ENCODE measurements at regions not wholly inside any gene's neighbourhood (a gene's known extent, or its start where the extent isn't known, plus 50 kb on each side); places are given as distances from the start of the nearest gene placed in this dataset.

DNA sequence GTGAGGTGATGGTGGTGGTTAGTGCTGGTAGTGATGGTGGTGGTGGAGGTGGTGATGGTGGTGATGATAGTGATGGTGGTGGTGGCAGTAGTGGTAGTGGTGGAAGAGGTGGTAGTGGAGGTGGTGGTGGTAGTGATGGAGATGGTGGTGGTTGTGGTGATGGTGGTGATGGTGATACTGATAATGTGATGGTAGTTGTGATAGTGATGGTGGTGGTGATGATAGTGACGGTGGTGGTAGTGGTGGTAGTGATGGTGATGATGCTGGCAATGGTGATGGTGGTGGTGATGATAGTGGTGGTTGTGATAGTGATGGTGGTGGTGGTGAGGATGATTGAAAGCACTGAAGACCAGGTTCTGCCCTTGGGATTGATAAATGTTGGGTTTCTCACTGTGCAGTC, 85.2 kb upstream of the SLC1A3 start:
- Histone ChIP-seq H3K9me3 (no peaks in the 10 kb centered on the region), H3K4me1 (no peaks in the 10 kb centered on the region), H3K27me3 (no peaks in the 10 kb centered on the region), H3K36me3 (no peaks in the 10 kb centered on the region), H3K4me3 (ENCODE audit: low read depth, low read length) (no peak overlapping the region)
- no peak for DNase-seq
- TF ChIP-seq, protein P1, sequence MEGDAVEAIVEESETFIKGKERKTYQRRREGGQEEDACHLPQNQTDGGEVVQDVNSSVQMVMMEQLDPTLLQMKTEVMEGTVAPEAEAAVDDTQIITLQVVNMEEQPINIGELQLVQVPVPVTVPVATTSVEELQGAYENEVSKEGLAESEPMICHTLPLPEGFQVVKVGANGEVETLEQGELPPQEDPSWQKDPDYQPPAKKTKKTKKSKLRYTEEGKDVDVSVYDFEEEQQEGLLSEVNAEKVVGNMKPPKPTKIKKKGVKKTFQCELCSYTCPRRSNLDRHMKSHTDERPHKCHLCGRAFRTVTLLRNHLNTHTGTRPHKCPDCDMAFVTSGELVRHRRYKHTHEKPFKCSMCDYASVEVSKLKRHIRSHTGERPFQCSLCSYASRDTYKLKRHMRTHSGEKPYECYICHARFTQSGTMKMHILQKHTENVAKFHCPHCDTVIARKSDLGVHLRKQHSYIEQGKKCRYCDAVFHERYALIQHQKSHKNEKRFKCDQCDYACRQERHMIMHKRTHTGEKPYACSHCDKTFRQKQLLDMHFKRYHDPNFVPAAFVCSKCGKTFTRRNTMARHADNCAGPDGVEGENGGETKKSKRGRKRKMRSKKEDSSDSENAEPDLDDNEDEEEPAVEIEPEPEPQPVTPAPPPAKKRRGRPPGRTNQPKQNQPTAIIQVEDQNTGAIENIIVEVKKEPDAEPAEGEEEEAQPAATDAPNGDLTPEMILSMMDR (IDR thresholded peaks at IDR 0.05; ENCODE audit: low read depth, low read length) = no peak

DNA sequence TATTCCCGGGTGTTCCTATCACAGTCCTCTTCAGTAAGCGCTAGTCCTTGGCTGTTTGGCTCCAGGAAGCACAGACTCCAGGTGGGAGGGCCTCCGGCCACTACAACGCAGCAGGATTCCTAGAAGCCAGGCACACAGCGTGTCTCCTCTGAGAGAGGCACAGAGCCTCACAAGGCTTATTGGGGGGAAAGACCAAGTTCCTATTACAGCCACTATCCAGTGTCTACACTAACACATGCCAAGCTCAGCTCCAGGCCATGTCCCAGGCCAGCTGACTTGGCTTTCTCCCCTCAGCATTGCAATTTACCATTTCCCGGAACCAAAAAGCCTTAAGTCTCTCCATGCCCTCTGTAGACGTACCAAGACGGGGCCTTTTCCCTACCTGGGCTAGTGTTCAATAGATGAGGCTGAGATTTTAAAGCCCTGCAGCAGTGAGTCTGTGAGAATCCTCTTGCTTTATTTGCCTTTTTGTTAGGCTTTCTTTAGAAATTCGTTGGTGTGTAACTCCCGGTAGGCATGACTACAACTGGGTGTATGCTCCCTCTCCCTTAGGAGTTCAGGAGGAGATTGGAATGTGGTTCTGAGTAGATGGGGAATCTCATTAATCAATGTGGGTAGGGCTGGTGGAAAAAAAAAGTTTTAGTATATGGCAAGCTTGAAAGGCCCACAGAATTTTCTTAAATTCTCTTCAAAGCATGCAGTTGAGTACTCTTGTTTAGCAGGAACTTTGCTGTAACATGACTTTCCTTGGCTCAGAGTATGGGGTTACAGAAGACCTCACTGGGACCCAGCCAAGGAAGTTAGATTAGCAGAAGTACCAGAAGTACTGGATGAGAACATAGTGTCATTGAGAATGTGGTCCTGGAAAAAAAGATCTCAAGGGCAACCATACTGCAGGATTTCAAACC, 84.3 kb upstream of the SLC1A3 start:
- TF ChIP-seq, protein P1 (IDR thresholded peaks at IDR 0.05; ENCODE audit: low read depth, low read length) = no peak
- DNase-seq = no peak
- no peaks in the 10 kb centered on the region for H3K9me3 ChIP-seq

DNA sequence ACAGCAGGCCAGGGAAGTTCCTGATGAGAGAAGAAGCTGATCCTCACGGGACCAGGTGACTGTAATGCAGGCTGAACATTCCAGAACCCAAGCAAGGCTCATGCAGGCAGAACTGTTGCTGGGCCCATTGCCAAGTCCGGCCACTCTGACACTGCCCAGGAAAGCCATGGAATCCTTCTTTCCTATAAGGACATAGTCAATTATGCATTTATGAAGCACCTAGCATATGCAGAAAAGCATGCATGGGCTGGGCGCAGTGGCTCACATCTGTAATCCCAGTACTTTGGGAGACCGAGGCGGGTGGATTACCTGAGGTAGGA, 83.7 kb upstream of the SLC1A3 start:
- TF ChIP-seq, protein P1 (IDR thresholded peaks at IDR 0.05; ENCODE audit: low read depth, low read length) = no peak
- Histone ChIP-seq H3K36me3 (no peaks in the 10 kb centered on the region), H3K4me3 (ENCODE audit: low read depth, low read length) (no peak overlapping the region), H3K9me3 (no peaks in the 10 kb centered on the region), H3K4me1 (no peaks in the 10 kb centered on the region), H3K27me3 (no peaks in the 10 kb centered on the region)
- no peak for DNase-seq

More for the DNA sequence above, 84.3 kb upstream of the SLC1A3 start:
- H3K27me3 ChIP-seq = no peaks in the 10 kb centered on the region
- H3K4me1 ChIP-seq = no peaks in the 10 kb centered on the region
- H3K36me3 ChIP-seq = no peaks in the 10 kb centered on the region
- H3K4me3 ChIP-seq (ENCODE audit: low read depth, low read length) = no peak overlapping the region

DNA sequence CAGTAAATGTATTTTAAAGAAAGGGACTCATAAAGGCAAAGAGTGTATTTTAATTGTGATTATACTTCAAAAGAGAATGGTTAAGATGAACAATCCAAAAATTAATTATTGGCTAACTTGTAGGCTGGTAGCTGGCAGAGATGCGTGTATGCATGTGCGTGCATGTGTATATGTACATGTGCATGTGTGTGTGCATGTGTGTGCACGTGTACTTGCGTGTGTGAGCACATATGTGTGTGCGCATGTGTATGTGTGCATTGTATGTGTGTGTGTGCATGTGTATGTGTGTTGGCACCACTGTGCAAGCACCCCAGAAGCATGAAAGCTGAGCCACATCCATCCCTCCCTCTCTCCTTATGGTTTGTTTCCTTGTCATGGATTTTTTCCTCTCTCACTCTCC, 83.0 kb upstream of the SLC1A3 start:
- TF ChIP-seq, protein P1 (IDR thresholded peaks at IDR 0.05; ENCODE audit: low read depth, low read length) = no peak

DNA sequence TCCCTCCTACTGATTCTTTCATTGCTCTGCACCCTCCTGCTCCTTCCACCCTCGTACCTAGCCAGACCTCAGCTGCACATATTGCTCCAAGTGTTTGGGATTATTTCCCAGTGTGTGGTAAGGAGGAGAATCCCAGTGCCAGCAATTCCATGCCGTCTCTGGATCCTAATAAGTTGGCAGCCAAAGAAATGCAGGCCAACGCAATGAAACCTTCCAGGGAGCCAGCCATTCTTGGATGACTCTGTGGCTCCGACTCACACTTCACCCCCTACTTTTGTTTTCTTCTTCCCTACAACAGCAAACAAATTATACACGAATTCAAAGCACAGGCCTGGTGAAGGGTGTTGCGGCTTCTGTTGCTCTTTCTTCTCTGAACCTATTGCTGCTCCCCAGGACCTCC, 82.5 kb upstream of the SLC1A3 start:
- TF ChIP-seq, protein P1 (IDR thresholded peaks at IDR 0.05; ENCODE audit: low read depth, low read length) = no peak
- Histone ChIP-seq H3K4me3 (ENCODE audit: low read depth, low read length) (no peak overlapping the region), H3K4me1 (no peaks in the 10 kb centered on the region), H3K27me3 (no peaks in the 10 kb centered on the region), H3K9me3 (no peaks in the 10 kb centered on the region), H3K36me3 (no peaks in the 10 kb centered on the region)
- DNase-seq = no peak

More for the DNA sequence above, 83.0 kb upstream of the SLC1A3 start:
- no peak for DNase-seq
- Histone ChIP-seq H3K36me3 (no peaks in the 10 kb centered on the region), H3K9me3 (no peaks in the 10 kb centered on the region), H3K27me3 (no peaks in the 10 kb centered on the region), H3K4me3 (ENCODE audit: low read depth, low read length) (no peak overlapping the region), H3K4me1 (no peaks in the 10 kb centered on the region)

DNA sequence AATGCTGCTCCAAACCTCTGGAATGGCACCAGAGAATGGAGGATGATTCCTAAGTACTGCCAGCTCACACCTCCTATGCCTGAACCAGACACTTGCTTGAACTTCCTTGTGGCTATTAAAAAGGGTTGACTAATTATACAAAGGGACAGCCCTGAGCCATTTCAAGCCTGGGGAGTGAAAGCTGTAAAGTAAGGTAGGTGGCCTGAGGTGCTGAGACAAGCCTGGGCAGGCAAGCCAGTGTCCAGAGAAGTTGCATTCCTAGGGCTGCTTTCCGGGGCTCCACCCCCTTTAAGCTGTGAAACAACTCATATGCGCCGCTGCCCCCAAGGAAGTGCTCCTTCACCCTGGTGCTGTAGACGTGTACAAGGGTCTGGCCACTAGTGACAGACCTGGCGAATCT, 79.9 kb upstream of the SLC1A3 start:
- Histone ChIP-seq H3K9me3 (no peaks in the 10 kb centered on the region), H3K36me3 (no peaks in the 10 kb centered on the region), H3K4me1 (no peaks in the 10 kb centered on the region), H3K4me3 (ENCODE audit: low read depth, low read length) (no peak overlapping the region), H3K27me3 (no peaks in the 10 kb centered on the region)
- no peak for DNase-seq
- TF ChIP-seq, protein P1 (IDR thresholded peaks at IDR 0.05; ENCODE audit: low read depth, low read length) = no peak

All from BE2C (cell line).